Right ventricle myocardium inferior (tissue), 1 donor: ENCODE measurements at regions not wholly inside any gene's neighbourhood (a gene's known extent, or its start where the extent isn't known, plus 50 kb on each side); places are given as distances from the start of the nearest gene placed in this dataset.
A peak's percentile ranks its signal among the peaks of the same experiment; 100 is the strongest.

ENCODE experiments used
- ATAC-seq: fragments of 200-7000 bp; cut with Tn5 transposase; one replicate; pipeline ENCODE4 v1.9.1; 2020; ENCODE audit warnings: mild to moderate bottlenecking, moderate library complexity
- DNase-seq: peaks from one replicate; pipeline ENCODE4 v3.0.0; 2021; ENCODE audit errors: missing footprints
- intact Hi-C: fragments of 100-400 bp; cut with DNase I; formaldehyde crosslinking; loops from one replicate; pipeline ENCODE4 v1.11.0; 2022
- donor health status: DM: no; HTN: yes; CAD: no; lungs with severe emphysema.

DNA sequence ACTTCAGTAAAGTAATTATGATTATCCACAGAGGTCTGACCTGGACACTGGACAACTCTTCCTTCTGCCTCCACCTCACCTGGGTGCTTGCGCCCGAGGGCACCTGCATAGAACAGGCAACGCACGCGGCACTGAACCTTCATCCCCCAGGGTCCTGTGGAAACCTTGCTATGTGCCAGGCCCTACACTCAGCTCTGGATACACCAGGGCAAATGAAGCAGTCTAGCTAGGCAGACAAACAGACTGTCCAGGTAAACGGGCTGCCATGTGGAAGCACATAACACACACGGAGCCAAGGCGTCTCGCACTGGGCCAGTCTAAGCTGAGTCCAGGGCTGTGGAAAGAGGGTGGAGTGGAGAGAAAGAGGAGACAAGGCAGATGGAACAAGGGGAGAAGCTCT is 109.3 kb upstream of the AFDN start:
- DNase-seq, result no peak
- ATAC-seq, result no peak
- intact Hi-C loops, result no loop called here

- DNase-seq (no peak), ATAC-seq (no peak)
- intact Hi-C loops, result no loop called here
These were observed 108.8 kb upstream of the AFDN start for GRCh38 chr6:167717867-167718266.

- DNase-seq (no peak), ATAC-seq (no peak)
- intact Hi-C loops, result no loop called here
These were observed 106.8 kb upstream of the AFDN start for GRCh38 chr6:167719920-167720319.

DNA sequence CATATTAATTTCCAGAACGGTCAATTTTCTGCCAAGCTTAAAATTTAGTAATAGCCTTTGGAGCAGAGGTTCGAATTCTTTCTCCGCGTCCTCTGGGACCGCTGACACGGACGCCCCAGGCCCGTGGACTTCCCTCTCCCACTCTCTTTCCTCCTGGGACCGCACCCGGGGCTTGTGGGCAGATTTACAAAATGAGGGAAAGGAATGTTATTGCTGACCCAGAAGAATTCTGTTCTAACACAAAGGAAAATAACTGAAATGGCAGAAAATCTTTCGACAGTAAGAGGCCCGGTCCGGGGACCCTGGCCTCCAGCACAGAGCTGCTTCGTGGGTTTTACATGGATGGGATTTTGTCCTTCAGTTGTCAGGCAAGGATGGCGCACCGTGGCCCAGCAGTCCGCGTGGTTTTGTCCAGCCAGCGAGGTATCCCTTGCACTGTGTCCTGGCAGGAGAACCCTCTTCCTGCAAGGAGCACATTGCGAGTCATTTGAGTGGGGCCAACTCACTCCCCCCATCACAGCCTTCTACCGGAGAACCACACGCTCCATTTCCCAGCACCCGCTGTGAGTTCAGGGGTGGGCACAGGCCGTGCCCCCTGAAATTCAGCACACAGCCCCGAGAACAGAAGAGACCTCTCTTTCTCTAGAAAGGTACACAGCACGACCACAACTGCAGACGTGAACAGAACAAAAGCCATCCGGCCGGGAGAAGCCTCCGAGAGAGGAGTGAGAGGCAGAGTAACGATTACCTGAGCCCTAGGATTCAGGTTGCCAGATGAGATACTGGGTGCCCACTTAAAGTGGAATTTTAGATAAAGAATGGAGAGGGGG is 106.0 kb upstream of the AFDN start:
- intact Hi-C loops, result no loop called here

DNA sequence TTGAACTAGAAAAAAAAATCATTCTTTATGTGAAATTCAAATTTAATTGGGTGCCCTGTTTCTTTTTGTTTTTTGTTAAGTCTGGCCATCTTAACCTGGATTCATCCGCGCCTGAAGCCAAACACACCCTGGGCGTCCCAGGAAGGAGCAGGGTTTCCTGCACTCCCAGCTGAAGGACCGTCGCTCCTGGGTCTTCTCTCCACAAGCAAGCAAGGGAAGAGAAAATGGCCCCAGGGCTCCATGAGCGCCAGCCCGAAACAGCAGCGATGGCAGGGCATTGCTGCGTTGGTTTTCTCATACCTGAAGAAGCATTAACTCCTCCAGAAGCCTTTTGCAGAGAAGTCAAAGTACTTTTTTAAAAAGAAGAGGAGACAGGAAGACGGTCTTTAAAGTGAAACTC is 105.4 kb upstream of the AFDN start:
- ATAC-seq (no peak), DNase-seq (no peak)
- intact Hi-C loops, result no loop called here

More for the DNA sequence above, 106.0 kb upstream of the AFDN start:
- no peak for ATAC-seq
- DNase-seq, result no peak

- no peak for ATAC-seq
- DNase-seq, result no peak
- intact Hi-C loops, result no loop called here
These were observed 103.9 kb upstream of the AFDN start for GRCh38 chr6:167722634-167723309.

DNA sequence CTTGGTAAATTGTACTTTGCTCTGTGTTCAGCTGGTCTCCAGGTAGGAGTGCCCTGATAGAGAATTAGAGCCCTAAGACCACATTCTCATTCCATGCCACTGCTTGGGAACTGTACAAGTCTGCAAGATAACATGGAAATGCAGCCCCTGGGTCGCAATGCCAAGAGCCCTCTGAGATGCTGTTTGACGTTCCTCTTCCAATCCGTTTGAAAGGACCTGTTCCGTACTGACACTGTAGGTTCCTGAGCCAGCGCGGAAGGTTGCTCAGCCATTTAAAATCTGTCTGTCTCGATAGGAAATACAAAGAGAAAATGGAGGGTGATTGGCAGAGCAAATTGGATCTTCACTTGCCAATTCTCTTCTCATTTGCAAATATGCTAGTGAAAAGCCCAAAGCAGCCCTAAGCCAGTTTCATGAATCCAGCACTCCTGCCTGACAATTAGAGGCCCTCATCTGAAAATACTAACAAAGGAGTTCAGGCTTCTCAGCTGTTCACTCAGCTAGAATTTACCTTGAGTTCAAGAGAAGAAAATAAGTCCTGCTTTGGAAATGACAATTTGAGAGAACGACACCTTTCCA is 100.6 kb upstream of the AFDN start:
- ATAC-seq (no peak), DNase-seq (no peak)
- intact Hi-C loops, result no loop called here

DNA sequence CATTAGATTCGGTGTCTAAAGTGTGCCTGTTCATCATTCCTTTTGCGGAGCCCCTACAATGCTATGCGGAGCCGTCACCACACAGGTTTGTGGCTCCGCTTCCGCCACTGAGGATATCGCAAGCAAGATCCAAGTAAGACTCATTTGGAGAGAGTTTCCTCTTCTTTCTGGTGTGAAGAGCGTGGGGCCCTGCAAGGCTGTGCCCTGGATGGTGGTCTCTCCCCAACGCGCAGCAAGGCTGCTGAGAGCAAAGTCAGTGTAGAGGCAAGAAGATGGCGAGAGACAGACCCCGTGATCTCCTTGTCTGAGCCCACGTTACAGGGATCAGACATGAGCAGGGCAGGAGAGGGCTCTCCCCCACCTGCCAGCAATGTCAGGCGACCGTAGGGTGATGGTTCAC is 96.3 kb upstream of the AFDN start:
- no peak for DNase-seq
- ATAC-seq, result no peak
- intact Hi-C loops, result no loop called here

DNA sequence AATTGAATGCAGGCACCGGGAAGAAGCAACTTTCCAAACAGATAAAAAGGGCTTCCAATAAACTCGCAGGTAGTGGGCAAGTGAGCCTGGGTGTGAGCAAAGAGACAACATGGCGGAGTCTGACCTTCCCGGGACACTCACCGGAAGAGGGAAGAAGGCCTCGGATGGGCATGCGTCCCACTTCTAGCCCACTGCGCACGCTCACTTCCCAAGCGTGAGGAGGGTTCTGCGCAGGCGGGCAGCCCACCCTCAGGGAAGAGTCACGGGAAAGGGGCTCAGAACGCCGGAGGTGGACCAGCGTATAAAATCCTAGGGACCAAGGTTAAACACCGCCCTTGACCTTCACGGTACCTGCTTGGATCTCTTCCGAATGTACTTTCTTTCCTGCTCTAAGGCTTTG is 95.5 kb upstream of the AFDN start:
- no peak for ATAC-seq
- DNase-seq, result no peak
- intact Hi-C loops, result no loop called here

DNA sequence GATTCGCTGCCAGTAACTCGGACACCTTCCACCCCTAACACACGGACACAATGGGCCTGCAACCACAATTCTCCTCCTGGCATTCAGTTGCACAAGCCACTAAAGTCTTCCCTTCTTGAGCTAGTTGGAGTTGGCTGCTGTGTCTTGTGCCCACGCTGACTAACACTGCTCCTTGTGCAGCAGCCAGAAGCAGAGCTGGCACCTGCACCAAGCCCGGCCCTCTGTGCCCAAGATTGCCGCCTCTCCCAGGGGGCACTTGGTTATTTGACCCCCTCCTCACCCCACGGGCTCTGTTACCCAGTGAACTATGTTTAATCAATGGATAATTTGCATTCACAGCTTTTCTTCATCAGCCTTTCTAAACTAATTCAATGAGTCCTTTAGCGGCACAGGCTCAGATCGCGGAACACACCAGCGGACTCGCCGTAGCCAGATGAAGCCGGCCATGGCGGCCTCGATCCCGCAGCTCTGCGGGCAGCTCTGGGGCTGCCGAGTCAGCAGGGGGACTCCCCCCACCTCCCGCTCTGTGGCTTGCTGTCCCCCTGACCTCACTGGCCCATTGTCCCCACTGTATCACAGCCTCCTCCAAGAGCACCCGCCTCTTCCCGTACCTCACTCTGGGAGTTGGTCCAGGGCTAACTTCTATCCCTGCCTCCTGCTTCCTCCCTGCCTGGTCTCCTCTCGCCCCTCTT is 94.8 kb upstream of the AFDN start:
- no peak for DNase-seq
- ATAC-seq, result no peak

GRCh38 chr6:167733740-167734661 is 92.7 kb upstream of the AFDN start:
- no peak for DNase-seq
- ATAC-seq, result peak; percentile 88

More for the DNA sequence above, 94.8 kb upstream of the AFDN start:
- intact Hi-C loops, result no loop called here

DNA sequence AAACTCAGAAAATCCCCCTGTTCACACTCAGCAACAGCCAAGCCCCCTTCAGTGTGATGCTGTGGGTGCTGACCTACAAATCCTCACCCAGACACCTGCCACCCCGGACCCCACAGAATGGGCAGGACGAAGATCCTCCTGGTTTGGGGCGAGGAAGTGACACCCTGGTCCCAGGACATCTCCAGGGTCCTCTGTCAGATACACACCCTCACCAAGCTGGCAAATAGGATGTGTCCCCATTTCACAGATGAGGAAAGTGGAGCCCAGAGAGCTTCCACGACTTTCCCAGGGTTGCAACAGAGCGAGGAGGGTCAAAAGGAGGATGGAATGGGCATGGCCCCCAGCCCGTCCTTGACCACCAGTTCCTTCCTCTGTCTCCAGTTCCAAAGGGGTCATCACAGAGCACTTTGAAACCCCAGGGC is 92.0 kb upstream of the AFDN start:
- no peak for DNase-seq
- intact Hi-C loops, result no loop called here
- ATAC-seq, result no peak

More at GRCh38 chr6:167733740-167734661, 92.7 kb upstream of the AFDN start:
- intact Hi-C loops, result no loop called here

DNA sequence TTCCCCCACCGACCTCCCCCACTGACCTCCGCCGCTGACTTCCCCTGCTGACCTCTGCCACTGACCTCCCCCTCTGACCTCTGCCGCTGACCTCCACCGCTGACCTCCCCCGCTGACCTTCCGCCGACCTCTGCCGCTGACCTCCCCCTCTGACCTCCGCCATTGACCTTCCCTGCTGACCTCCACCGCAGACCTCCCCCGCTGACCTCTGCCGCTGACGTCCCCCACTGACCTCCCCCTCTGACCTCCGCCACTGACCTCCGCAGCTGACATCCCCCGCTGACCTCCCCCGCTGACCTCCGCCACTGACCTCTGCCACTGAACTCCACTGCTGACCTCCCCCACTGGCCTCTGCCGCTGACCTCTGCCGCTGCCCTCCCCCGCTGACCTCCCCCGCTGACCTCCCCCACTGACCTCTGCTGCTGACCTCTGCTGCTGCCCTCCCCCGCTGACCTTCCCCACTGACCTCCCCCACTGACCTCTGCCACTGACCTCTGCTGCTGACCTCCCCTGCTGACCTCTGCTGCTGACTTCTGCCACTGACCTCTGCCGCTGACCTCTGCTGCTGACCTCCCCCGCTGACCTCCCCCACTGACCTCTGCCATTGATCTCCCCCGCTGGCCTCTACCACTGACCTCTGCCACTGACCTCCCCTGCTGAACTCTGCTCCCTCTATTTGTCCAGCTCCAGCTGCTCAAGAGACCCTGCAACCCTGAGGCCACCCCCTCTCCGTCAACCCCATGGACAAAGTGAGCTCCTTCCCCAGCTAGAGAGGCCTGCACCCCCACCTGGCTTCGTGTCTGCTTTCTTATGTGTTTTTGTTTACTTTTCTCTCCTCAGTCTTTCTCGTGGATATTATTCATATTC is 91.4 kb upstream of the AFDN start:
- ATAC-seq (no peak), DNase-seq (no peak)
- intact Hi-C loops, result no loop called here

GRCh38 chr6:167735951-167736288 is 90.8 kb upstream of the AFDN start:
- DNase-seq (no peak), ATAC-seq (no peak)
- intact Hi-C loops, result no loop called here

DNA sequence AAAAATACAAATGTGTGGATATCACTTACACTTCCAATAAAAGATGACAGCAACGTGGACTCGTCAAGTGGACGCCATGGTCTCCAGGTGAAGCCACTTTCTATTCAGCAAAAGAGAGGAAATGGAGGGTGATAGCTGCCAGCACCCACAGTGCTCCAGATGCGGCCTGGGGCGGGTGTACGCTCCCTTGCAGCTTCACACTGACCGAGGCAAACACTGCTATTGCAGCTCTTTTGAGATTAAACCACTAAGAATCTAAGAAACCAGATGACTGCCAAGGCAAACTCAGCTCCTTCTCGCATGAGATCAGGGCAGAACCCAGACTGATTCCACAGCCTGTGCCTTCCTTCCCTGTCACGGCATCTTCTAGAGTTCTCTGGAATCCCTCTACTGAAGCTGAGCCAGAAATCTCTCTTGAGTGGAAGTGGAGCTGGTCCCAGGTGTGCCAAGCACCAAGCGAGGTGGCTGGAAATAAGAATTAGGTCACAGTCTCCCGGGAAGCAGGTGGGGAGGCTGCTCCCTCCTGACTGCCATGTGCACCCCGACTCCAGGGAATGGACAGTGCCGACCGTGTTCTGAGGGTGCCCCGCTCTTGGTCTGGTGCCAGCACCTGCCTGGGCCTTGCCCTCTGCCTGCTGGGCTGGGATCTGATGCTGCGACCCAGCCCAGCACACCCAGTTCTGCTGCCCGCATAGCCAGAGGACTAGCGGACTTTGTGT is 90.1 kb upstream of the AFDN start:
- intact Hi-C loops, result no loop called here
- DNase-seq (no peak), ATAC-seq (no peak)

DNA sequence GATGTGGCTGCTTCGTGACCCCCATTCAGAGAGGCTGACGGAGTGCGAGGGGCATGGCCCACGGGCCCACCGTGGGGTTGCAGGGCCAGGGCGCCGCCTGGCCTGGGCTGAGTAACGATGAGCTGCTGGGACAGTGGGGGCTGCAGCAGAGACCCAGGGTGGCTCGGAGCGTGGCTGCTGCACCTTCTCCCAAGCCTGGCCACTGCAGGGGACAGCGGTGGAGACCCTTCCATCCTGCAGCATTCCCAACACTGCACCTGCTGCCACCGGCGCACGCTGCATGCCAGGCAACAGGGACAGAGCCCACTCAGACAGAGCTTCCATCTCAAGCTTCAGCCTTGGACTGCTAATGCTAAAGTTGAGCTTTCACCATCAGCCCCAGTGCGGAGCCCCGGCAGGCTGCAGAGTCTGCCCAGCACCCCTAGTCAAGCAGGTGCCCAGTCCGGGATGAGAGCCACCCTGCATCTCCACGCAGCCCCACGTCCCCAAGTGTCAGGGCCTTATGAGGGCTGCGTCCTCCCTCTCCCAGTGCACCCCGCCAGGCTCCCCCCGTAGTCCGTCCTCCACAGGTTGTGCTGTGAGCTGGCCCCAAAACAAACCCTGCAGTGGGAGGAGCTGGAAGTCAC is 89.4 kb upstream of the AFDN start:
- ATAC-seq (no peak), DNase-seq (no peak)
- intact Hi-C loops, result no loop called here

DNA sequence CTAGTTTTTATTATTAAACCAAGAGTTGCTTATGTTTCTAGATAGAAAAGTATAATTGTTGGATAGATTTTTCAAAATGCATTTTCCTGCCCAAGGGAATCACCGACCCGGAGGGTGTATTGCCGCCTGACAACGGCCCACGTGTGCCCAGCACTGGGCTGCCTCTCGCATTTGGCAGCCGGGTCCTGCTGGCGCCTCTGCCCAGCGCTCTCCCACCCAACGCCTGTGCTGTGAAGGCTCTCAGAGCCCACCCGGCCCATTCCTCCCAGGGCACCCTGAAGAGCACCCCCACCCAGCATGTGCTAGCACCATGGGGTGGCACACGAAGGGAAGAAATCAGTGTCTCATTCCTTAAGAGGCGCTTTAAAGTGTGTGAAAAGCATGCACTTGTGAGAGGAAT is 88.3 kb upstream of the AFDN start:
- intact Hi-C loops, result no loop called here
- ATAC-seq (no peak), DNase-seq (no peak)
